ENCODE measurements at regions not wholly inside any gene's neighbourhood (a gene's known extent, or its start where the extent isn't known, plus 50 kb on each side); places are given as distances from the start of the nearest gene placed in this dataset.

GRCh38 chr15:62938825-62939224 is 103.7 kb upstream of the TPM1 start:
- DNase-seq: no peak

DNA sequence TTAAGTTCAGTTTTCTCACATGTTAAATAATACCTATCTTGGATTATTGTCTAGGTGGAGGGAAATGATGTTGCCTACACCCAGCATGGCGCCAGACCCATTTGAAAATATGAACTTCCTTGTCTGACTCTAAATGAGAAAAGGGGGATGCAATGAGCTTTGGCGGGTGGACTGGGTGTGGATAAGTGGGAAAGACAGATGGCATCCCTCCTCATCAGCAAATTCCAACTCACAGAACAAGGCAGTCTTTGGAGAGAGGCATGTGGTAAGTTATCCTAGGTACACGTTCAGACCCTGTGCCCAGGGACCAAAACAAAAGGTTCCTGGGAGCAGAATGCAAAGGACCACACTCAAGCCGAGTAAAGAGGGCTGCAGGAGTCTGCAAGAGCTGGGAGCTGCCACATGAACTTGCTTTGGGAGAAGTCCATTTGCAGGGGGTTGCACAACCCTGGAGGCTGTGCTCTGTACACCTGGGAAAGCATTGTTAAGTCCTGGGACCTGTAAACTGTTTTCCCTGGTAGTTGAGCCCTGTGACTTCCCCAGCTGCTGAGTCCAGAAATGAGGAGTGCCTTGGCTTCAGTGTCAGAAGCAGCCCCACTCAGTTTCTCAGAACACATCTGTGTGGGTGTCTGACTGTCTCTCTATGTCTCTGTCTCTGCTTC is 102.3 kb upstream of the TPM1 start:
- DNase-seq: no peak

DNA sequence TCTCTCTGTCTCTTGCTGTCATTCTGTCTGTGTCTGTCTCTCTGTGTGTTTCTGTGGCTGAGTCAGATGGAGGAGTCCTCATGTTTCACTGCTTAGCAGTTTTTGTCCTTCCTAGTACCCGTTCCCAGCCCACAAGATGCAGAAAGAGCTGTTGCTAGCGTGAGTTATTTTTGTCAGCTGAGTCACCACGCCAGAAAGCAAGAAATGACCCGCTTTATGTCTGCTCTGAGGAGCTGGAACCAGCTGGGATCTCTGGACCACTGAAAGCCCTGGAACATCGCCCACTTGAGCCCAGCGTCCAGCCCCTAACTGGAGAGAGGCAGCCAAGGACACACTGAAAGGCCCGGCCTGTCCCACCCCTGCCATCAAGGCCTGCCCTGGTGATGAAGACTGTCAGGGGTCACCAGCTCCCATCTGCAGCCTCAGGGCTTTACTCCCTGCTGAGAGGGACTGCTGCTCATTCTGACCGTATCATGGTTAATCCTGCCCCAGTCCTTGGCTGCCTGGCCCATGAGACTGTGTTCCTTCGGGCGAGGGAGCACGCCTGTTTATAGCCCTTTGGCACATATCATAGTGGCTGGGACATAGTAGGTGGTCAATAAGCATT is 101.7 kb upstream of the TPM1 start:
- no peak for DNase-seq

GRCh38 chr15:62941699-62942098 is 100.8 kb upstream of the TPM1 start:
- DNase-seq: no peak

DNA sequence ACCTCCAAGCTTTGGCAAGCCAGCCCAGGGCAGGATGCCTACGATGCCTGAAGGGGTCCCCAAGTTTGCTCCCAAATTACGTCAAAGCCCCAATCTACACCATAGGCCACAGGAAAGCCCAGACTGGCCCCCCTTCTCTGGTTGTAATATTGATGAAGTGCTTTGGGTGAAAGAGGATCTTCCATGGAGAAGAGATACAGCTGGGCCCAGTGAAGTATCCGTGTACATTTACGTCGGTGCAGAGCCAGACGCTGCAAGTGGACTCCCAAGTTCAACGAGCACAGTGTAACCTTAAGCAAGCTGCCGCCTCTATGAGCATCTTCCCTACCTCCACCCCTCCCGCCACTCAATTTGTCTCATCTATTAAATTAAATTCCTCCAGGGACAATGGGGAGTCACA is 100.1 kb upstream of the TPM1 start:
- no peak for DNase-seq

DNA sequence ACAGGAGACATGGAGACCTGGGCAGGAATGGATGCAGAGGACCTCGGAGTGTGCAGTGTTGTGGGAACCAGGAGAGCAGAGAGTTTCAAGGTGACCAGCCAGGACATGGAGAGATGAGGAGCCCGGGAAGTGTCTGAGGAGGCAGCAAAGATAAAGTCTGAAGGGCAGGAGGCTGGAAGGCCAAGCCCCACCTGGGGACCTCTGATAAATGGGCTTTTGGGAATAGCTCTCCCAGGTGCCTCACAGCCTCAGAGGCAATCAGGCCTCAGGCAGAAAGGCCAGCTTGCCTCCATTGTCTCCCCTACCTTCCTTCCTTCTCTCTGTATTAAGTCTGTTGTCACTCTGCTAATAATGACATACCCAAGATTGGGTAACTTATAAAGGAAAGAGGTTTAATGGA is 97.5 kb upstream of the TPM1 start:
- no peak for DNase-seq

DNA sequence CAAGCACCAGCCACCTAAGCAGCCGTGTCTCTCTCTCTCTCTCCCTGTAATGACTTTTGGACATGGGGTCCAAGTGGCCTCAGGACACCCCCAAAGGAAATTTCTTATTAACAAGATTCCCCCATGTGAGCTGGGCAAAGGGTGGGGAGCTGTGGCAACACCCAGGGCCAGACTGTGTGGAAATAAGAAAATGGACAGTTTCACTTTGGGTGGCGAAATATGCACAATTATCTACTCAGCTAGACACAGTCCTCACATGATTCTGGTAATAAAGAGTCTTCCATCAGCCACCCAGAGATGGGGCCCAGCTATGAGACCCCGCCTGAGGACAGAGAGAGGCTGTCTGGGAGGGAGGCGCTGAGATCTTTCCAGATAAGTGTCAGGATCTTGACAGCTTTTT is 96.8 kb upstream of the TPM1 start:
- DNase-seq: no peak

DNA sequence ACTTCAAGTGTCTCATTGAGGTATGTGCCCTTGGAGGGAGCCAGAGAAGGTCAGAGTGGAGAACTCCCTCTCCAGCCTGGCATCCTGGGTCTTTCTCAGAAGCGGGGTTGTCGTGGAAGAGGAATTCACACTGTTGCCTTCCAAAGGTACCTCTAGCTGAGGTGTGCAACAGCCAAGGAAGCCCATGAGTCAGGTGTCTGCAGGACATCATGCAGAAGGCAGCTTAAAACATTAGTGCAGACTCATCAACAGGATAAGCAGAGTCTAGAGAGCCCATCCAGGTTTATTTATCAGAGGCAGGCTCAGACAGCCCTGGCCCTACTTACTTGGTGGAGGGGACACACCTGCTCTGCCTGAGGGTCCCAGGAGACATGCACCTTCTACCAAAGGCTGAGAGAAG is 95.6 kb upstream of the TPM1 start:
- no peak for DNase-seq

DNA sequence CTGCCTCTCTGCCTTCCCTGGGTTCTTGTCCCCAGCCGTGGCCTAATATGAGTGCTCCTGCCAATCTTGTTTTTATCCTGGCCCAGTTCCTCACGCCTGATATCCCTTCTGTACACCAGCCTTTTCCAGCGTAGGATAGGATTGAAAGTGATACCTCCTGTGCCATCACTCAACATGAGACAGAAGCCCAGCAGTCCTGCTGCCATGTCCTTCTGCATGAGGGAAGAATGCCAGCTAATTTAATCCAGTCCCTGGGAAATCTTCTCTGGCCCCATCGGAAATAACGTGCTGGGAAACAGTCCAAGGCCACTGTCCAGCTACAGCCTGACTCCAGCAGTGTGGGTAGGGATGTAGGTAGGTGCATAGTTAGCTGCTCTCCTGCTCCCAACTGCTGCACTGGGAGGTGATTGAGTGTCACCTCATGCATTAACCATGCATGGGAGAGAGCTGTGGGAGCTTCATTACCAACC is 92.0 kb upstream of the TPM1 start:
- no peak for DNase-seq

DNA sequence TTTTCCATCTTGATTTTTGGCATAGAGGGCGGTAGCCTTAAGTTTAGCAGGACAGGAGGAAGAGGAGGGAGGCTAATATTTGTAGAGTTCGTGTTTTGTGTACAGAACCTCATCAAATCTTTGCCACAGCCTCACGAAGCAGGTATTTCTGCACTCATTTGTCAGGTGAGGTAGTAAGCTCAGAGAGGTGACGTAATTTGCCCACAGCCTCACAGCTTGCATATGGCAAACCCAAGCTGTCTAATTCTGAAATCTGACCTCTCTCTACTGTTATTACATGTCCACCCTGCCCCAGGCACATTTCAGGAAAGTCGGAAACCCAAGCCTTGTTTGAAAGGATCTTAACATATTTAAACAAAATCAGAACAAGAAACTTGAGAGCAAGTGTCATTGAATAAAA is 91.1 kb upstream of the TPM1 start:
- no peak for DNase-seq

DNA sequence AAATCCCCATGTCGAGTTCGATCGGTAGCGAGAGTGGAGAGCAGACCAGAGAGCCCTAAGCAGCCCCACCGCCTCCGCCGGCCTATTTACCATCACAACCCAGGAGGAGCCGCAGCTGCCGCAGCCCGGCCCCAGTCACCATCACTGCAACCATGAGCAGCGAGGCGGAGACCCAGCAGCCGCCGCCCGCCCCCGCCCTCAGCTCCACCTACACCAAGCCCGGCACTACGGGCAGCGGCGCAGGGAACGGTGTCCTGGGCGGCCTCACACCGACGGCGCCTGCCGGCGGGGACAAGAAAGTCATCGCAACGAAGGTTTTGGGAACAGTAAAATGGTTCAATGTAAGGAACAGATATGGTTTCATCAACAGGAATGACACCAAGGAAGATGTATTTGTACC is 89.5 kb upstream of the TPM1 start:
- no peak for DNase-seq

GRCh38 chr15:62953496-62954045 is 89.0 kb upstream of the TPM1 start:
- DNase-seq: no peak

DNA sequence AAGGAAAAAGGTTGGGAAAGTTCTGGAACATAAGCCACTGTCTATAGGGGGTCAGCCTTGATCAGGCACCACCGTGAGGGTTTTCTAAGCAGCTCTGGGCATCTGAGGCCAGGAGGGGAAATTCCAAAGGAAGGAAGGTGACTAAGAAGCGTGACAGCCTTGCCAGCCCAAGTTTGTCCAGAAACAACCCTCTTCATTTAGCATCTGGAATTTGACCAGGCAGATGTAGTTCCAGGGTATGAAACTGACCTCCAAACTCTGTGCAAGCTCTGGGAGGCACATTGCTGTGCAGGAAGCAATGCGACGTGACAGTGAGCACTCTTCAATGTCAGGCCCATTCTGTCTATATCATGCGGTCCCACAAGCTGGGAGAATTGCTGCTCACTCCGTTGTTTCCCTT is 85.4 kb upstream of the TPM1 start:
- DNase-seq: no peak

- DNase-seq: no peak
Observed at GRCh38 chr15:62958528-62959363, 83.8 kb upstream of the TPM1 start.

- DNase-seq: no peak
Observed at GRCh38 chr15:62961134-62961533, 81.4 kb upstream of the TPM1 start.

- DNase-seq: no peak
Observed at GRCh38 chr15:62962101-62962995, 80.2 kb upstream of the TPM1 start.

DNA sequence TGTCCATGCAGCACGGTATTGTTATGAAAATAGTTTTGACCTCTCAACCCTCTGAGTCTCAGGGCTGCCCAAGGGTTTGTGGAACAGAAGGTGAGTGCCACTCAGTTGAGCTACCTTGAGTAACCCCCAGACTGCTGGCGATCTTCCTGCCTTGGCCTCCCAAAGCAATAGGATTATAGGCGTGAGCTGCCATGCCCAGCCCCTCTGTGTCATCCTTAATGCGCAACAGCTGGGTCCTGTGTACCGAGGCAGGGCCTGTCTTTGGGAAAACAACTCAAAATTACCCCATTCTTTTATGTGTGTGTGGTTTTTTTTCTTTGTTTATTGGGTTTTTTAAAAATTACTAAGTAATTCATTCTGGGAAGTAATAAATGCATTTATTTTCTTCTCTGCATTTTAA is 78.3 kb upstream of the TPM1 start:
- no peak for DNase-seq

DNA sequence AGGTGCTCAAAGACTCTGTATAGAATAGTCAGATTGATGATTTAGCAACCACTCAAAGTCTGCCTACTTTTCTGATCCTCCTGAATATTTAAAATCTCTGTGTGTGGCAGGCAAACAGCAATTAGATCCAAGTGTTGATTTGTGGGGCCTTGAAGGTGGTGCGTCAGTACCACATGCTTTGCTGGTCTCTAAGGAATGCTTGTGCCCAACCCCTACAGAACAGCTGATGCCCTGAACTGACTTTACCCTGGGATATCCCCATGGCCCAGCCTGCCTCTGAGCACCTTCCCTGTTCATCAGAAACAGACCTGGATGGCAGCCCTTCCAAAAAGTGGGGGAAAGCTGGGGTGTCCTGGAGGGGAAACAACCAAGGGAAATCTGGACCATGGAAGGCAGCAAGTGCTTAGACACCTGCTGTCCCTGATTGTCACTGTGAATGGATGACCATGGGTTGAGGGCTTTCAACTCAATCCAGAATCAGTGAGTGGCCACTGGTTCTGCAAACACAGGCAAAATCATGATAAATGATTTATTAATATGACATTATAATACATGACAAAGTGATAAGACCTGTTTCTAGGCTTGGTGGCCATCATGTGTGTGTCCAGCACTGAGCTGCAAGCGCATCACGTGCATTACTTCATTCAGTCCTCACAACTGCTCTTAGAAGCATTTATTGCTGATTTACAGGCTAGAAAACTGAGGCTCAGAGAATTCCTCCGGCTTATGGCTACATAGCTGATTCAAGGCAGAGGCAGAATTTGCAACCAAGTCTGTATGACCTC is 76.1 kb upstream of the TPM1 start:
- no peak for DNase-seq

- DNase-seq: no peak
Observed at GRCh38 chr15:62968699-62969098, 73.8 kb upstream of the TPM1 start.

- no peak for DNase-seq
Observed at GRCh38 chr15:62969442-62970089, 73.0 kb upstream of the TPM1 start.

- DNase-seq: no peak
Observed at GRCh38 chr15:62972814-62973213, 69.7 kb upstream of the TPM1 start.
